ENCODE measurements at regions not wholly inside any gene's neighbourhood (a gene's known extent, or its start where the extent isn't known, plus 50 kb on each side); places are given as distances from the start of the nearest gene placed in this dataset.
"Not testable (repeated sequence)": the region's sequence is repeated elsewhere in the genome, so short reads cannot be mapped to it uniquely, and the experiment has no call there.

- H3K4me1 ChIP-seq (ENCODE audit: control insufficient read depth, insufficient read depth, low read length), result no peaks in the 10 kb centered on the region
- H3K4me3 ChIP-seq (ENCODE audit: insufficient read depth, low read depth, low read length), result no peak overlapping the region
- 89% methylated on average over 2 of the region's 4 CpGs; no CpG with 5 or more reads in 1 of the 2 experiments for whole genome bisulfite sequencing, 2 experiments
- H3K27me3 ChIP-seq (ENCODE audit: control insufficient read depth, insufficient read depth, low read length, poor library complexity, severe bottlenecking), result no peaks in the 10 kb centered on the region
- no peak overlapping the region for H3K27ac ChIP-seq (ENCODE audit: insufficient read depth, low read depth, low read length, poor library complexity, severe bottlenecking)
- H3K9me3 ChIP-seq (ENCODE audit: control insufficient read depth, low read length), result no peaks in the 10 kb centered on the region
- H3K36me3 ChIP-seq (ENCODE audit: control insufficient read depth, insufficient read depth, low read length), result no peaks in the 10 kb centered on the region
Observed at GRCh38 chr3:26237036-26237682, 385.4 kb upstream of the LRRC3B start.

- 91 to 96% methylated on average over 14 of the region's 14 CpGs for WGBS, 2 experiments
- H3K27me3 ChIP-seq (ENCODE audit: control insufficient read depth, insufficient read depth, low read length, poor library complexity, severe bottlenecking); H3K4me3 ChIP-seq (ENCODE audit: insufficient read depth, low read depth, low read length); H3K4me1 ChIP-seq (ENCODE audit: control insufficient read depth, insufficient read depth, low read length); H3K27ac ChIP-seq (ENCODE audit: insufficient read depth, low read depth, low read length, poor library complexity, severe bottlenecking); H3K9me3 ChIP-seq (ENCODE audit: control insufficient read depth, low read length); H3K36me3 ChIP-seq (ENCODE audit: control insufficient read depth, insufficient read depth, low read length): not testable (repeated sequence)
Observed at GRCh38 chr3:26244586-26244985, 378.0 kb upstream of the LRRC3B start.

- H3K27ac ChIP-seq (ENCODE audit: insufficient read depth, low read depth, low read length, poor library complexity, severe bottlenecking), result no peak overlapping the region
- H3K4me1 ChIP-seq (ENCODE audit: control insufficient read depth, insufficient read depth, low read length), result no peaks in the 10 kb centered on the region
- H3K27me3 ChIP-seq (ENCODE audit: control insufficient read depth, insufficient read depth, low read length, poor library complexity, severe bottlenecking), result no peaks in the 10 kb centered on the region
- H3K4me3 ChIP-seq (ENCODE audit: insufficient read depth, low read depth, low read length), result no peak overlapping the region
- no peaks in the 10 kb centered on the region for H3K36me3 ChIP-seq (ENCODE audit: control insufficient read depth, insufficient read depth, low read length)
- H3K9me3 ChIP-seq (ENCODE audit: control insufficient read depth, low read length), result no peaks in the 10 kb centered on the region
Observed at GRCh38 chr3:26245236-26245635, 377.3 kb upstream of the LRRC3B start.

GRCh38 chr3:26246901-26247300 is 375.7 kb upstream of the LRRC3B start:
- H3K4me3 ChIP-seq (ENCODE audit: insufficient read depth, low read depth, low read length), result no peak overlapping the region
- WGBS, 2 experiments, result 100% methylated on average over 2 of the region's 2 CpGs; no CpG with 5 or more reads in 1 of the 2 experiments

GRCh38 chr3:26247712-26248111 is 374.9 kb upstream of the LRRC3B start:
- no peak overlapping the region for H3K27ac ChIP-seq (ENCODE audit: insufficient read depth, low read depth, low read length, poor library complexity, severe bottlenecking)
- 92% methylated on average over 3 of the region's 3 CpGs for WGBS, 2 experiments
- no peaks in the 10 kb centered on the region for H3K27me3 ChIP-seq (ENCODE audit: control insufficient read depth, insufficient read depth, low read length, poor library complexity, severe bottlenecking)

More at GRCh38 chr3:26246901-26247300, 375.7 kb upstream of the LRRC3B start:
- H3K27me3 ChIP-seq (ENCODE audit: control insufficient read depth, insufficient read depth, low read length, poor library complexity, severe bottlenecking), result no peaks in the 10 kb centered on the region
- no peaks in the 10 kb centered on the region for H3K9me3 ChIP-seq (ENCODE audit: control insufficient read depth, low read length)
- H3K36me3 ChIP-seq (ENCODE audit: control insufficient read depth, insufficient read depth, low read length), result no peaks in the 10 kb centered on the region
- H3K4me1 ChIP-seq (ENCODE audit: control insufficient read depth, insufficient read depth, low read length), result no peaks in the 10 kb centered on the region
- no peak overlapping the region for H3K27ac ChIP-seq (ENCODE audit: insufficient read depth, low read depth, low read length, poor library complexity, severe bottlenecking)

GRCh38 chr3:26252001-26252400 is 370.6 kb upstream of the LRRC3B start:
- Histone ChIP-seq H3K36me3 (ENCODE audit: control insufficient read depth, insufficient read depth, low read length) (no peaks in the 10 kb centered on the region), H3K4me1 (ENCODE audit: control insufficient read depth, insufficient read depth, low read length) (no peaks in the 10 kb centered on the region), H3K9me3 (ENCODE audit: control insufficient read depth, low read length) (no peaks in the 10 kb centered on the region), H3K27ac (ENCODE audit: insufficient read depth, low read depth, low read length, poor library complexity, severe bottlenecking) (no peak overlapping the region), H3K27me3 (ENCODE audit: control insufficient read depth, insufficient read depth, low read length, poor library complexity, severe bottlenecking) (no peaks in the 10 kb centered on the region), H3K4me3 (ENCODE audit: insufficient read depth, low read depth, low read length) (no peak overlapping the region)
- WGBS, 2 experiments, result 97 to 99% methylated on average over 4 of the region's 4 CpGs

More at GRCh38 chr3:26247712-26248111, 374.9 kb upstream of the LRRC3B start:
- no peaks in the 10 kb centered on the region for H3K36me3 ChIP-seq (ENCODE audit: control insufficient read depth, insufficient read depth, low read length)
- H3K4me1 ChIP-seq (ENCODE audit: control insufficient read depth, insufficient read depth, low read length), result no peaks in the 10 kb centered on the region
- no peaks in the 10 kb centered on the region for H3K9me3 ChIP-seq (ENCODE audit: control insufficient read depth, low read length)
- H3K4me3 ChIP-seq (ENCODE audit: insufficient read depth, low read depth, low read length), result no peak overlapping the region

- 95 to 97% methylated on average over 3 of the region's 3 CpGs for WGBS, 2 experiments
- H3K27me3 ChIP-seq (ENCODE audit: control insufficient read depth, insufficient read depth, low read length, poor library complexity, severe bottlenecking), result no peaks in the 10 kb centered on the region
- H3K27ac ChIP-seq (ENCODE audit: insufficient read depth, low read depth, low read length, poor library complexity, severe bottlenecking), result no peak overlapping the region
- no peak overlapping the region for H3K4me3 ChIP-seq (ENCODE audit: insufficient read depth, low read depth, low read length)
- H3K36me3 ChIP-seq (ENCODE audit: control insufficient read depth, insufficient read depth, low read length), result no peaks in the 10 kb centered on the region
- H3K4me1 ChIP-seq (ENCODE audit: control insufficient read depth, insufficient read depth, low read length), result no peaks in the 10 kb centered on the region
- no peaks in the 10 kb centered on the region for H3K9me3 ChIP-seq (ENCODE audit: control insufficient read depth, low read length)
Observed at GRCh38 chr3:26256224-26256623, 366.3 kb upstream of the LRRC3B start.

- Histone ChIP-seq H3K4me1 (ENCODE audit: control insufficient read depth, insufficient read depth, low read length) (no peaks in the 10 kb centered on the region), H3K27ac (ENCODE audit: insufficient read depth, low read depth, low read length, poor library complexity, severe bottlenecking) (no peak overlapping the region)
- 90 to 93% methylated on average over 3 of the region's 3 CpGs for WGBS, 2 experiments
Observed at GRCh38 chr3:26259176-26259575, 363.4 kb upstream of the LRRC3B start.

GRCh38 chr3:26260139-26260538 is 362.4 kb upstream of the LRRC3B start:
- H3K9me3 ChIP-seq (ENCODE audit: control insufficient read depth, low read length), result no peaks in the 10 kb centered on the region
- H3K36me3 ChIP-seq (ENCODE audit: control insufficient read depth, insufficient read depth, low read length), result no peaks in the 10 kb centered on the region
- H3K27me3 ChIP-seq (ENCODE audit: control insufficient read depth, insufficient read depth, low read length, poor library complexity, severe bottlenecking), result no peaks in the 10 kb centered on the region
- 90 to 95% methylated on average over 1 of the region's 1 CpG for WGBS, 2 experiments
- H3K4me1 ChIP-seq (ENCODE audit: control insufficient read depth, insufficient read depth, low read length), result no peaks in the 10 kb centered on the region
- no peak overlapping the region for H3K4me3 ChIP-seq (ENCODE audit: insufficient read depth, low read depth, low read length)
- no peak overlapping the region for H3K27ac ChIP-seq (ENCODE audit: insufficient read depth, low read depth, low read length, poor library complexity, severe bottlenecking)

More at GRCh38 chr3:26259176-26259575, 363.4 kb upstream of the LRRC3B start:
- Histone ChIP-seq H3K9me3 (ENCODE audit: control insufficient read depth, low read length) (no peaks in the 10 kb centered on the region), H3K4me3 (ENCODE audit: insufficient read depth, low read depth, low read length) (no peak overlapping the region), H3K36me3 (ENCODE audit: control insufficient read depth, insufficient read depth, low read length) (no peaks in the 10 kb centered on the region), H3K27me3 (ENCODE audit: control insufficient read depth, insufficient read depth, low read length, poor library complexity, severe bottlenecking) (no peaks in the 10 kb centered on the region)

GRCh38 chr3:26264708-26265107 is 357.9 kb upstream of the LRRC3B start:
- no peak overlapping the region for H3K27ac ChIP-seq (ENCODE audit: insufficient read depth, low read depth, low read length, poor library complexity, severe bottlenecking)
- no peaks in the 10 kb centered on the region for H3K27me3 ChIP-seq (ENCODE audit: control insufficient read depth, insufficient read depth, low read length, poor library complexity, severe bottlenecking)
- no peaks in the 10 kb centered on the region for H3K36me3 ChIP-seq (ENCODE audit: control insufficient read depth, insufficient read depth, low read length)
- WGBS, 2 experiments, result 79 to 80% methylated on average over 3 of the region's 4 CpGs
- H3K4me3 ChIP-seq (ENCODE audit: insufficient read depth, low read depth, low read length), result no peak overlapping the region
- no peaks in the 10 kb centered on the region for H3K9me3 ChIP-seq (ENCODE audit: control insufficient read depth, low read length)
- H3K4me1 ChIP-seq (ENCODE audit: control insufficient read depth, insufficient read depth, low read length), result no peaks in the 10 kb centered on the region

GRCh38 chr3:26271848-26272247 is 350.7 kb upstream of the LRRC3B start:
- no peaks in the 10 kb centered on the region for H3K27me3 ChIP-seq (ENCODE audit: control insufficient read depth, insufficient read depth, low read length, poor library complexity, severe bottlenecking)
- no peaks in the 10 kb centered on the region for H3K9me3 ChIP-seq (ENCODE audit: control insufficient read depth, low read length)
- H3K4me3 ChIP-seq (ENCODE audit: insufficient read depth, low read depth, low read length), result no peak overlapping the region
- no peaks in the 10 kb centered on the region for H3K36me3 ChIP-seq (ENCODE audit: control insufficient read depth, insufficient read depth, low read length)
- H3K4me1 ChIP-seq (ENCODE audit: control insufficient read depth, insufficient read depth, low read length), result no peaks in the 10 kb centered on the region
- H3K27ac ChIP-seq (ENCODE audit: insufficient read depth, low read depth, low read length, poor library complexity, severe bottlenecking), result no peak overlapping the region

Data from ectodermal cell (in vitro differentiated cells).